B cell (primary cell): ENCODE measurements at regions not wholly inside any gene's neighbourhood (a gene's known extent, or its start where the extent isn't known, plus 50 kb on each side); places are given as distances from the start of the nearest gene placed in this dataset.

Experiments used
- CTCF ChIP-seq: fragments of 200-600 bp; IDR thresholded peaks from one replicate; pipeline ENCODE4 v1.8.0; 2022; ENCODE audit warnings: antibody characterized with exemption, mild to moderate bottlenecking
- EZH2 ChIP-seq: IDR thresholded peaks from 2 replicates; pipeline ENCODE4 v1.6.1; 2012; ENCODE audit warnings: borderline replicate concordance, low read depth, mild to moderate bottlenecking, moderate library complexity, low read length; ENCODE audit not compliant: insufficient read depth, poor library complexity, severe bottlenecking

- TF ChIP-seq EZH2: no peak
- TF ChIP-seq CTCF: no peak
Measured at GRCh38 chr15:91490211-91490610, 363.3 kb upstream of the SLCO3A1 start.
